H9 (cell line): ENCODE measurements at regions not wholly inside any gene's neighbourhood (a gene's known extent, or its start where the extent isn't known, plus 50 kb on each side); places are given as distances from the start of the nearest gene placed in this dataset.

ENCODE experiments used
- DNase-seq: peaks from one replicate; pipeline ENCODE4 v3.0.0-alpha.2; 2017
- H2AFZ ChIP-seq: one replicate; pipeline ENCODE4 v1.6.1; 2013; ENCODE audit warnings: mild to moderate bottlenecking, low read length, control low read depth, moderate library complexity
- H2AK5ac ChIP-seq: 2 replicates; pipeline ENCODE4 v1.6.1; 2013; ENCODE audit warnings: low read length, control low read depth, mixed read lengths; ENCODE audit not compliant: insufficient read length
- H2BK120ac ChIP-seq: one replicate; pipeline ENCODE4 v1.6.1; 2013; ENCODE audit warnings: low read depth, mild to moderate bottlenecking, low read length, control low read depth, inconsistent platforms; ENCODE audit not compliant: poor library complexity, severe bottlenecking
- H2BK12ac ChIP-seq: 2 replicates; pipeline ENCODE4 v1.6.1; 2013; ENCODE audit warnings: low read length, control low read depth, mixed read lengths, low read depth; ENCODE audit not compliant: insufficient read length
- H2BK15ac ChIP-seq: 2 replicates; pipeline ENCODE4 v1.6.1; 2013; ENCODE audit warnings: low read depth, low read length, control low read depth
- H2BK20ac ChIP-seq: one replicate; pipeline ENCODE4 v1.6.1; 2013; ENCODE audit warnings: low read depth, mild to moderate bottlenecking, low read length, control low read depth, inconsistent platforms; ENCODE audit not compliant: poor library complexity, severe bottlenecking
- H2BK5ac ChIP-seq: 2 replicates; pipeline ENCODE4 v1.6.1; 2013; ENCODE audit warnings: low read length, control low read depth, mixed read lengths; ENCODE audit not compliant: insufficient read length
- H3K14ac ChIP-seq: 2 replicates; pipeline ENCODE4 v1.6.1; 2013; ENCODE audit warnings: low read length, control low read depth; ENCODE audit not compliant: insufficient read depth
- H3K18ac ChIP-seq: 2 replicates; pipeline ENCODE4 v1.6.1; 2013; ENCODE audit warnings: low read depth, mild to moderate bottlenecking, mixed read lengths, low read length, control low read depth; ENCODE audit not compliant: insufficient read length
- H3K23ac ChIP-seq: 2 replicates; pipeline ENCODE4 v1.6.1; 2013; ENCODE audit warnings: low read length, control low read depth, mixed read lengths, low read depth; ENCODE audit not compliant: insufficient read length
- H3K23me2 ChIP-seq: 2 replicates; pipeline ENCODE4 v1.6.1; 2013; ENCODE audit warnings: low read depth, mild to moderate bottlenecking, mixed read lengths, low read length, control low read depth; ENCODE audit not compliant: insufficient read length, poor library complexity, severe bottlenecking
- H3K27ac ChIP-seq: 2 replicates; pipeline ENCODE4 v1.5.1; 2013; ENCODE audit warnings: low read length, control low read depth, mixed read lengths, low read depth; ENCODE audit not compliant: insufficient read length
- H3K27me3 ChIP-seq: 2 replicates; pipeline ENCODE4 v1.6.1; 2013; ENCODE audit warnings: low read length, control low read depth, inconsistent platforms; ENCODE audit not compliant: insufficient read depth
- H3K4ac ChIP-seq: 2 replicates; pipeline ENCODE4 v1.6.1; 2013; ENCODE audit warnings: low read depth, mild to moderate bottlenecking, control low read depth, inconsistent platforms, low read length, moderate library complexity
- H3K4me1 ChIP-seq: 2 replicates; pipeline ENCODE4 v1.6.1; 2013; ENCODE audit warnings: low read length, control low read depth, inconsistent platforms; ENCODE audit not compliant: insufficient read depth
- H3K4me2 ChIP-seq: 2 replicates; pipeline ENCODE4 v1.6.1; 2013; ENCODE audit warnings: low read length, control low read depth, mixed read lengths; ENCODE audit not compliant: insufficient read length, insufficient read depth
- H3K56ac ChIP-seq: 2 replicates; pipeline ENCODE4 v1.6.1; 2013; ENCODE audit warnings: low read depth, mild to moderate bottlenecking, mixed read lengths, low read length, control low read depth; ENCODE audit not compliant: insufficient read length
- H3K79me1 ChIP-seq: 2 replicates; pipeline ENCODE4 v1.6.1; 2013; ENCODE audit warnings: low read depth, mild to moderate bottlenecking, moderate library complexity, low read length, control low read depth, inconsistent platforms; ENCODE audit not compliant: insufficient read depth, poor library complexity, severe bottlenecking
- H3K79me2 ChIP-seq: 2 replicates; pipeline ENCODE4 v1.6.1; 2013; ENCODE audit warnings: low read length, control low read depth, inconsistent platforms; ENCODE audit not compliant: insufficient read depth
- H3K9ac ChIP-seq: 2 replicates; pipeline ENCODE4 v1.6.1; 2013; ENCODE audit warnings: low read length, control low read depth, mixed read lengths; ENCODE audit not compliant: insufficient read length; ENCODE audit errors: extremely low read depth
- H3K9me3 ChIP-seq: one replicate; pipeline ENCODE4 v1.6.1; 2013; ENCODE audit warnings: low read depth, low read length, inconsistent platforms; ENCODE audit not compliant: control insufficient read depth
- H3T11ph ChIP-seq: one replicate; pipeline ENCODE4 v1.6.1; 2013; ENCODE audit warnings: mild to moderate bottlenecking, low read length, control low read depth, inconsistent platforms
- H4K20me1 ChIP-seq: one replicate; pipeline ENCODE4 v1.6.1; 2013; ENCODE audit not compliant: control insufficient read depth, insufficient read length, insufficient read depth
- H4K5ac ChIP-seq: 2 replicates; pipeline ENCODE4 v1.6.1; 2013; ENCODE audit warnings: low read depth, mild to moderate bottlenecking, mixed read lengths, low read length, control low read depth; ENCODE audit not compliant: insufficient read length
- H4K8ac ChIP-seq: replicated peaks from 2 replicates; pipeline ENCODE4 v1.6.1; 2013; ENCODE audit warnings: low read length, control low read depth, mixed read lengths, low read depth; ENCODE audit not compliant: insufficient read length
- H4K91ac ChIP-seq: 2 replicates; pipeline ENCODE4 v1.6.1; 2013; ENCODE audit warnings: low read depth, mild to moderate bottlenecking, moderate library complexity, mixed read lengths, low read length, control low read depth; ENCODE audit not compliant: insufficient read length
- H3K27ac Mint-ChIP-seq, 3 experiments: 2 replicates in 2 of 3; 3 replicates in 1 of 3; pipeline ENCODE4 v1.8.0; 2020 to 2021; ENCODE audit warnings: mixed read lengths in 3 of 3, mild to moderate bottlenecking in 1 of 3, moderate library complexity in 1 of 3
- H3K27me3 Mint-ChIP-seq: 2 replicates; pipeline ENCODE4 v1.8.0; 2021; ENCODE audit warnings: low read depth, mild to moderate bottlenecking, moderate library complexity, mixed read lengths
- H3K36me3 Mint-ChIP-seq, 3 experiments: 2 replicates in 2 of 3; 3 replicates in 1 of 3; pipeline ENCODE4 v1.8.0; 2020 to 2021; ENCODE audit warnings: low read depth in 3 of 3, mixed read lengths in 3 of 3; ENCODE audit not compliant: insufficient read depth in 1 of 3
- H3K4me1 Mint-ChIP-seq, 2 experiments: 2 replicates each; pipeline ENCODE4 v1.8.0; 2020; ENCODE audit warnings: mixed read lengths in 2 of 2
- H3K4me3 Mint-ChIP-seq, 2 experiments: 2 replicates in 1 of 2; 3 replicates in 1 of 2; pipeline ENCODE4 v1.8.0; 2020 to 2021; ENCODE audit warnings: mild to moderate bottlenecking in 2 of 2, mixed read lengths in 2 of 2, moderate library complexity in 1 of 2
- H3K9me3 Mint-ChIP-seq, 2 experiments: 2 replicates in 1 of 2; 3 replicates in 1 of 2; pipeline ENCODE4 v1.8.0; 2020; ENCODE audit warnings: mild to moderate bottlenecking in 2 of 2, mixed read lengths in 2 of 2, moderate library complexity in 1 of 2
- CTCF ChIP-seq: fragments of 200-600 bp; sonication (generic); conservative IDR thresholded peaks from 3 replicates; pipeline ENCODE4 v1.8.0; 2021; ENCODE audit warnings: antibody characterized with exemption, mild to moderate bottlenecking
- WGBS: extraction: QIAGEN DNeasy Blood & Tissue Kit; methylation state at CpG from one replicate; pipeline ENCODE4 v1.1.7; 2013; ENCODE audit warnings: missing lambda C conversion rate, low lambda C conversion rate, mixed read lengths; ENCODE audit not compliant: insufficient read length; ENCODE audit errors: extremely low coverage; 5-methylcytosine and 5-hydroxymethylcytosine counted together

DNA sequence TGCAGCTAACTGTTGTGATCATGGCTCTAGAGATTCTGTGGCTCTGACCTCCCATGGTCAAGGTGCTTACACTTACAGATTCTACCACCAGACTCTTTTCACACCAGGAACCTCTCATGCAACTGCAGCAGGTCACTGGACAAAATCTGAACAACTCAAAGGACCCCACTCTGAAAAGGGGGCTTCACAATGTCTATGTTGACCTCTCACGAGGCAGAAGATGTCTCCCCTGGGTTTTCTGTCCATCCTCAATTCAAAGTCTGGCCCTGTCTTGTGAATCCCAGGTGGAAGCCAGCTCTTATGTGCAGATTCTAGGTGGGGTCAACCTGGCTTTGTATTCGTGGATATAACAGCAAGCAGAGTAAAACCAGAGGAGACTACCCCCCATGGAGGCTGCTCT is 118.6 kb upstream of the ZNF479 start:
- Mint-ChIP-seq H3K4me1 (no peaks in the 10 kb centered on the region), H3K4me3 (no peak overlapping the region), H3K9me3 (peaks cover 86 to 88% of the 10 kb centered on the region in 2 experiments), H3K36me3 (peaks cover 3 to 17% (median 16%) of the 10 kb centered on the region in 3 experiments; a peak in 6 of 7 replicates), H3K27me3 (no peaks in the 10 kb centered on the region), H3K27ac (no peak overlapping the region)
- Histone ChIP-seq H4K91ac (no peak overlapping the region), H3K56ac (no peak overlapping the region), H2BK12ac (no peak overlapping the region), H3K18ac (no peak overlapping the region), H2BK20ac (no peak overlapping the region), H2BK15ac (no peak overlapping the region), H2BK120ac (no peak overlapping the region), H3K14ac (no peak overlapping the region), H4K8ac (no peak overlapping the region), H2AK5ac (no peak overlapping the region), H3K9ac (no peak overlapping the region), H3K27me3 (no peaks in the 10 kb centered on the region), H3K23me2 (no peaks in the 10 kb centered on the region), H3K4me1 (no peaks in the 10 kb centered on the region), H3K23ac (no peak overlapping the region), H3K9me3 (peaks cover 73% of the 10 kb centered on the region), H3K79me1 (no peaks in the 10 kb centered on the region), H3K79me2 (no peaks in the 10 kb centered on the region), H2BK5ac (no peak overlapping the region), H3T11ph (no peak overlapping the region), H4K20me1 (no peaks in the 10 kb centered on the region), H3K4me2 (no peak overlapping the region), H4K5ac (no peak overlapping the region), H2AFZ (no peak overlapping the region), H3K4ac (no peak overlapping the region), H3K27ac (no peak overlapping the region)
- DNase-seq, result no peak
- no CpG with 5 or more reads among the region's 2 CpGs for WGBS
- no peak for TF ChIP-seq CTCF
